HepG2 (cell line): ENCODE measurements at regions not wholly inside any gene's neighbourhood (a gene's known extent, or its start where the extent isn't known, plus 50 kb on each side); places are given as distances from the start of the nearest gene placed in this dataset.

Experiments
- ATAC-seq: fragments of 200-7000 bp; cut with Tn5 transposase; 3 replicates; pipeline ENCODE4 v1.9.1; 2020; ENCODE audit warnings: mild to moderate bottlenecking, moderate library complexity
- BruUV-seq: library from RNA; stranded (reverse); fragments of 400-500 nt; replicated peaks from 2 replicates; lab custom pipeline; 2021; lab: Mats Ljungman, UMichigan
- CTCF ChIA-PET: fragments of 300-600 bp; formaldehyde crosslinking; extraction: SDS; loops from one replicate; lab custom pipeline; 2021; ENCODE audit warnings: low total read pairs, inconsistent platforms, low intra/inter-chr PET ratio; lab: Yijun Ruan, JAX
- POLR2A ChIA-PET: fragments of 350-600 bp; sonication (Branson Sonifier 250); formaldehyde crosslinking; loops from one replicate; lab custom pipeline; 2020; ENCODE audit warnings: antibody characterized with exemption, inconsistent platforms; lab: Yijun Ruan, JAX
- DNase-seq: peaks from one replicate; pipeline ENCODE4 v3.0.0-alpha.2; 2015; ENCODE audit warnings: low spot score
- FAIRE-seq: peaks from 3 replicates; lab custom pipeline; 2011; peaks lifted over from hg19 to GRCh38; lab: Jason Lieb, UNC
- H2AFZ ChIP-seq: one replicate; pipeline ENCODE4 v1.6.1; 2011; ENCODE audit warnings: low read length, inconsistent platforms
- H3K27ac ChIP-seq: fragments of 300-600 bp; 3 replicates; pipeline ENCODE4 v1.8.0; 2011; ENCODE audit warnings: mixed run types, mild to moderate bottlenecking, mixed read lengths, low read length, inconsistent platforms; ENCODE audit not compliant: insufficient read depth; ENCODE audit errors: extremely low read length
- H3K27me3 ChIP-seq, 2 experiments: fragments of 200-600 bp in 1 of 2; 2 replicates in 1 of 2; 3 replicates in 1 of 2; pipeline versions ENCODE4 v1.6.0 to v1.8.0; 2011; ENCODE audit warnings: low read length in 2 of 2, mild to moderate bottlenecking in 2 of 2, moderate library complexity in 2 of 2, inconsistent platforms in 1 of 2; ENCODE audit not compliant: insufficient read depth in 2 of 2, control insufficient read depth in 1 of 2
- H3K36me3 ChIP-seq, 2 experiments: fragments of 200-600 bp in 1 of 2; replicated peaks in 1 of 2; 2 replicates in 1 of 2; 3 replicates in 1 of 2; pipeline versions ENCODE4 v1.5.1 to v1.8.0; 2011; ENCODE audit warnings: low read length in 2 of 2, inconsistent platforms in 1 of 2; ENCODE audit not compliant: insufficient read depth in 2 of 2, control insufficient read depth in 1 of 2
- H3K4me1 ChIP-seq: 2 replicates; pipeline ENCODE4 v1.5.1; 2012; ENCODE audit warnings: low read length, inconsistent platforms; ENCODE audit not compliant: insufficient read depth
- H3K4me2 ChIP-seq: 2 replicates; pipeline ENCODE4 v1.6.0; 2011; ENCODE audit warnings: low read depth, low read length, inconsistent platforms
- H3K4me3 ChIP-seq, 3 experiments: fragments of 200-600 bp in 1 of 3; sonication (generic), shearing (Covaris generic) in 1 of 3; replicated peaks in 1 of 3; 2 replicates each; pipeline ENCODE4 v1.5.1; 2011 to 2016; ENCODE audit warnings: low read length in 3 of 3, inconsistent platforms in 2 of 3, low read depth in 2 of 3, mild to moderate bottlenecking in 2 of 3, control low read depth in 1 of 3, mixed read lengths in 1 of 3; ENCODE audit not compliant: insufficient read depth in 1 of 3
- H3K79me2 ChIP-seq: one replicate; pipeline ENCODE4 v1.6.1; 2011; ENCODE audit warnings: low read length, inconsistent platforms; ENCODE audit not compliant: insufficient read depth
- H3K9ac ChIP-seq: 2 replicates; pipeline ENCODE4 v1.6.0; 2011; ENCODE audit warnings: mild to moderate bottlenecking, low read depth, low read length, inconsistent platforms; ENCODE audit not compliant: insufficient read depth
- H3K9me3 ChIP-seq: 2 replicates; pipeline ENCODE4 v1.5.1; 2012; ENCODE audit warnings: mild to moderate bottlenecking, low read length
- H4K20me1 ChIP-seq: 2 replicates; pipeline ENCODE4 v1.6.0; 2011; ENCODE audit warnings: inconsistent platforms, mild to moderate bottlenecking, low read length, moderate library complexity; ENCODE audit not compliant: insufficient read depth
- ADNP ChIP-seq: sonication (generic); formaldehyde crosslinking; IDR thresholded peaks from 2 replicates; pipeline ENCODE4 v1.4.0; 2020; ENCODE audit warnings: missing genetic modification reagents
- CEBPG ChIP-seq: IDR thresholded peaks from 2 replicates; pipeline ENCODE4 v1.6.1; 2016
- E2F1 ChIP-seq: sonication (generic); formaldehyde crosslinking; IDR thresholded peaks from 2 replicates; pipeline ENCODE4 v1.5.0; 2020; ENCODE audit warnings: missing genetic modification reagents
- POGK ChIP-seq: sonication (generic); formaldehyde crosslinking; conservative IDR thresholded peaks from 2 replicates; pipeline ENCODE4 v1.8.0; 2022; ENCODE audit warnings: mild to moderate bottlenecking, moderate library complexity, missing genetic modification reagents
- ZNF710 ChIP-seq: sonication (generic); formaldehyde crosslinking; IDR thresholded peaks from 2 replicates; pipeline ENCODE4 v1.5.0; 2020; ENCODE audit warnings: mild to moderate bottlenecking, missing genetic modification reagents, borderline replicate concordance
- WGBS: methylation state at CpG from one replicate; pipeline ENCODE4 v1.1.6; 2017; ENCODE audit warnings: low lambda C conversion rate; 5-methylcytosine and 5-hydroxymethylcytosine counted together
- in situ Hi-C: cut with HindIII; loops from 2 replicates; pipeline ENCODE4 v1.10.0; 2017; ENCODE audit warnings: low pct_unique_long_range_greater_than_20kb; ENCODE audit not compliant: extremely low pct_ligation_motif_present
- intact Hi-C: fragments of 100-400 bp; cut with micrococcal nuclease; formaldehyde crosslinking; loops from one replicate; pipeline ENCODE4 v1.10.0; 2022; ENCODE audit not compliant: unreplicated experiment

GRCh38 chr2:8543383-8544170 is 138.3 kb upstream of the ID2 start:
- H4K20me1 ChIP-seq, result no peaks in the 10 kb centered on the region
- no peak overlapping the region for H3K4me3 ChIP-seq
- peaks cover 10% of the 10 kb centered on the region; the same call in 1 of the 2 replicates for H3K4me1 ChIP-seq
- TF ChIP-seq ADNP (no peak), CEBPG (CRISPR knock-in tag) (no peak), POGK (CRISPR knock-in tag) (no peak), ZNF710 (CRISPR knock-in tag) (no peak), E2F1 (CRISPR knock-in tag) (no peak)
- H2AFZ ChIP-seq, result no peak overlapping the region
- H3K27ac ChIP-seq, result no peak overlapping the region
- ATAC-seq, result no peak
- BruUV-seq, result no TSS peak
- H3K4me2 ChIP-seq, result no peak overlapping the region
- no peak for FAIRE-seq
- WGBS, result 63% methylated on average over 29 of the region's 29 CpGs
- H3K9me3 ChIP-seq, result no peaks in the 10 kb centered on the region
- CTCF ChIA-PET, result no interaction called here
- POLR2A ChIA-PET, result interaction anchor here (1.2 kb wide), 1 partner anchor 138 kb away, joined by 5 read pairs; the partner anchor contains the start of gene ID2
- H3K79me2 ChIP-seq, result no peaks in the 10 kb centered on the region
- no peaks in the 10 kb centered on the region for H3K36me3 ChIP-seq
- no peak for DNase-seq
- intact Hi-C loops (no loop called here), in situ Hi-C loops (no loop called here)
- H3K9ac ChIP-seq, result no peak overlapping the region
- peaks cover 15 to 99% of the 10 kb centered on the region in 2 experiments for H3K27me3 ChIP-seq
